ENCODE measurements at regions not wholly inside any gene's neighbourhood (a gene's known extent, or its start where the extent isn't known, plus 50 kb on each side); places are given as distances from the start of the nearest gene placed in this dataset.

GRCh38 chr6:56807326-56807988 lies 147.4 kb upstream of the BEND6 start:
- intact Hi-C loops (cut with micrococcal nuclease): loop anchor here (5.0 kb wide), 1 partner anchor 35 kb away; no protein-coding TSS in a partner anchor
- Mint-ChIP-seq H3K36me3 (ENCODE audit: insufficient read depth, unreplicated experiment) (no peaks in the 10 kb centered on the region), H3K27me3 (ENCODE audit: insufficient read depth, unreplicated experiment) (no peaks in the 10 kb centered on the region), H3K4me3 (ENCODE audit: unreplicated experiment) (no peak overlapping the region), H3K27ac (ENCODE audit: low read depth, unreplicated experiment) (peak overlapping the region; percentile 57), H3K4me1 (ENCODE audit: insufficient read depth, unreplicated experiment) (peaks cover 25% of the 10 kb centered on the region), H3K9me3 (ENCODE audit: unreplicated experiment) (no peaks in the 10 kb centered on the region)
- no peak for TF ChIP-seq CTCF (IDR thresholded peaks at IDR 0.05; ENCODE audit: unreplicated experiment)
- BruUV-seq (replicated peaks): no TSS peak
- peak; percentile 36 for DNase-seq (ENCODE audit: unreplicated experiment)
- CTCF ChIA-PET: interaction anchor here (0.6 to 1.8 kb wide), 4 partner anchors 9 to 98 kb away, joined by 3 to 5 read pairs (median 4); no protein-coding TSS in a partner anchor
- POLR2A ChIA-PET: interaction anchor here (0.6 to 2.4 kb wide), 7 partner anchors 11 to 44 kb away, joined by 3 to 13 read pairs (median 3); no protein-coding TSS in a partner anchor

GRCh38 chr6:56806368-56806767 lies 148.5 kb upstream of the BEND6 start:
- peaks cover 25% of the 10 kb centered on the region for H3K4me1 Mint-ChIP-seq (ENCODE audit: insufficient read depth, unreplicated experiment)
- no peaks in the 10 kb centered on the region for H3K27me3 Mint-ChIP-seq (ENCODE audit: insufficient read depth, unreplicated experiment)
- H3K27ac Mint-ChIP-seq (ENCODE audit: low read depth, unreplicated experiment): peak overlapping the region; percentile 74
- ChIA-PET CTCF (interaction anchor here (0.8 to 1.0 kb wide), 2 partner anchors 15 to 46 kb away, joined by 3 read pairs; no protein-coding TSS in a partner anchor), POLR2A (interaction anchor here (0.9 to 1.1 kb wide), 3 partner anchors 8 to 40 kb away, joined by 3 to 4 read pairs (median 3); no protein-coding TSS in a partner anchor)
- no peak for TF ChIP-seq CTCF (IDR thresholded peaks at IDR 0.05; ENCODE audit: unreplicated experiment)
- BruUV-seq (replicated peaks): no TSS peak
- no peak overlapping the region for H3K4me3 Mint-ChIP-seq (ENCODE audit: unreplicated experiment)
- intact Hi-C loops (cut with micrococcal nuclease): loop anchor here (5.0 kb wide), 1 partner anchor 36 kb away; no protein-coding TSS in a partner anchor
- no peaks in the 10 kb centered on the region for H3K36me3 Mint-ChIP-seq (ENCODE audit: insufficient read depth, unreplicated experiment)
- no peaks in the 10 kb centered on the region for H3K9me3 Mint-ChIP-seq (ENCODE audit: unreplicated experiment)
- DNase-seq (ENCODE audit: unreplicated experiment): no peak

- intact Hi-C loops (cut with micrococcal nuclease): loop anchor here (5.0 kb wide), 1 partner anchor 37 kb away; no protein-coding TSS in a partner anchor
- CTCF ChIA-PET: interaction anchor here (0.6 to 0.9 kb wide), 3 partner anchors 14 to 234 kb away, joined by 3 read pairs; no protein-coding TSS in a partner anchor
- Mint-ChIP-seq H3K27ac (ENCODE audit: low read depth, unreplicated experiment) (peak overlapping the region; percentile 74), H3K4me3 (ENCODE audit: unreplicated experiment) (no peak overlapping the region), H3K36me3 (ENCODE audit: insufficient read depth, unreplicated experiment) (no peaks in the 10 kb centered on the region), H3K27me3 (ENCODE audit: insufficient read depth, unreplicated experiment) (no peaks in the 10 kb centered on the region), H3K9me3 (ENCODE audit: unreplicated experiment) (no peaks in the 10 kb centered on the region), H3K4me1 (ENCODE audit: insufficient read depth, unreplicated experiment) (peaks cover 25% of the 10 kb centered on the region)
- DNase-seq (ENCODE audit: unreplicated experiment): peak; percentile 61
- TF ChIP-seq CTCF (IDR thresholded peaks at IDR 0.05; ENCODE audit: unreplicated experiment): no peak
- POLR2A ChIA-PET: interaction anchor here (0.5 to 3.6 kb wide), 14 partner anchors 9 to 167 kb away, joined by 3 to 14 read pairs (median 3); partner anchors contain the start of gene DST
- BruUV-seq (replicated peaks): no TSS peak
These were observed 149.9 kb upstream of the BEND6 start for GRCh38 chr6:56804996-56805395.

GRCh38 chr6:56803594-56803993 lies 151.3 kb upstream of the BEND6 start:
- no peak for DNase-seq (ENCODE audit: unreplicated experiment)
- H3K27me3 Mint-ChIP-seq (ENCODE audit: insufficient read depth, unreplicated experiment): no peaks in the 10 kb centered on the region
- no peaks in the 10 kb centered on the region for H3K9me3 Mint-ChIP-seq (ENCODE audit: unreplicated experiment)
- no TSS peak for BruUV-seq (replicated peaks)
- peaks cover 18% of the 10 kb centered on the region for H3K4me1 Mint-ChIP-seq (ENCODE audit: insufficient read depth, unreplicated experiment)
- TF ChIP-seq CTCF (IDR thresholded peaks at IDR 0.05; ENCODE audit: unreplicated experiment): no peak
- ChIA-PET CTCF (interaction anchor here (0.6 to 1.9 kb wide), 3 partner anchors 9 to 40 kb away, joined by 3 to 5 read pairs (median 5); no protein-coding TSS in a partner anchor), POLR2A (interaction anchor here (0.6 to 3.6 kb wide), 5 partner anchors 37 to 330 kb away, joined by 3 to 14 read pairs (median 3); no protein-coding TSS in a partner anchor)
- intact Hi-C loops (cut with micrococcal nuclease): no loop called here
- no peaks in the 10 kb centered on the region for H3K36me3 Mint-ChIP-seq (ENCODE audit: insufficient read depth, unreplicated experiment)
- H3K4me3 Mint-ChIP-seq (ENCODE audit: unreplicated experiment): no peak overlapping the region
- H3K27ac Mint-ChIP-seq (ENCODE audit: low read depth, unreplicated experiment): peak overlapping the region; percentile 74

Data from MCF 10A (cell line).